ENCODE measurements at regions not wholly inside any gene's neighbourhood (a gene's known extent, or its start where the extent isn't known, plus 50 kb on each side); places are given as distances from the start of the nearest gene placed in this dataset.

DNA sequence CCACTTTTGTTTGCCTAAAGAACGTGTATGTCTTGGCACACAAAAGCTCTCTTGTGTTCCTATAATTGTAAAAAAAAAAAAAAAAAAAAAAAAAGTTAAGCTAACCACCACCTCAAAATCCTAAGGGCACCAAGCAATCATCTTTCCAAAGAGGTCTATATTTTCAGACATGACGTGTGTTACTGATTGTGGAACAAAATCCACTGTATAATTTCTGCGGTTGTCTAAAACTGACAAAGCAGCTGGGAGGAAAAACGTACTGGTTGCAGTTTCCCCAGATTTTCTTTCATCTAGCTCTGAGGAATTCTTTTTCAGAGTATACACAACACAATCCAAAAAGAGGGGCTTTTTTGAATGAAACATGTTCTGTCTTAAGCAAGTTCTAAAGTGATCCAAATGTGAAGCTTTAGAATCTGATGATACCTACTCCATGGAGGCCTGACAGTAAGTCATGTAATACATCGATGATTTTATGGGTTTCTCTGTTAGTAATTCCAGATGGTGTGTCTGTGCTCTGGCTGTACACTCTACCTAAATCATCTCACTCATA lies 375.6 kb upstream of the NUDT12 start:
- no peaks in the 10 kb centered on the region for H3K27me3 ChIP-seq (ENCODE audit: insufficient read depth, low read length)
- H3K9me3 ChIP-seq (ENCODE audit: insufficient read depth, low read depth, low read length), result no peaks in the 10 kb centered on the region
- no peaks in the 10 kb centered on the region for H3K4me1 ChIP-seq (ENCODE audit: insufficient read depth, low read length)
- H3K36me3 ChIP-seq (ENCODE audit: insufficient read depth, low read depth, low read length), result no peaks in the 10 kb centered on the region
- no peak overlapping the region for H3K27ac ChIP-seq (ENCODE audit: low read length)
- no peak overlapping the region for H3K4me3 ChIP-seq (ENCODE audit: low read length)
- no peak overlapping the region for H3K9ac ChIP-seq (ENCODE audit: low read depth, low read length)

GRCh38 chr5:103929338-103930013 lies 366.9 kb upstream of the NUDT12 start:
- Histone ChIP-seq H3K27me3 (ENCODE audit: insufficient read depth, low read length) (no peaks in the 10 kb centered on the region), H3K4me1 (ENCODE audit: insufficient read depth, low read length) (peaks cover 3% of the 10 kb centered on the region), H3K9ac (ENCODE audit: low read depth, low read length) (no peak overlapping the region), H3K36me3 (ENCODE audit: insufficient read depth, low read depth, low read length) (no peaks in the 10 kb centered on the region; the same call in 1 of the 2 replicates), H3K27ac (ENCODE audit: low read length) (no peak overlapping the region), H3K9me3 (ENCODE audit: insufficient read depth, low read depth, low read length) (no peaks in the 10 kb centered on the region), H3K4me3 (ENCODE audit: low read length) (no peak overlapping the region)

DNA sequence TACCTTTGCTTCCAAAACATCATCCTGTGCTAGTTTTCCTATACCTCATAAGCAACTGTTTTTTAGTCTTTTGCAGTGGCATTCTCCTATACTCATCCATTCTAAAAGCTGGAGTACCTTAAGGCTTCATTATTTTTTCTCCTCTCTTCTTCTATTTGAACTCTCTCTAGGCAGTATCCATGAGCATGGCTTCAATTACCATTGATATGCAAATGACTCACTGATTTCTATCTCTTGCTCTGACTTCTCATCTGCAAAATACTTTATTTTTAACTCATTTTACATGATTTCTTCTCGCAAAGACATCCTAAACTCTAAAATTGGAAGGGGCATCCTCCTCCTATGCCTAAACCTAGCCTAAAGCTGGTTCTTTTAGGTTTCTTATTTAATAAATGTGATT lies 365.1 kb upstream of the NUDT12 start:
- Histone ChIP-seq H3K4me1 (ENCODE audit: insufficient read depth, low read length) (peaks cover 3% of the 10 kb centered on the region), H3K36me3 (ENCODE audit: insufficient read depth, low read depth, low read length) (no peaks in the 10 kb centered on the region; the same call in 1 of the 2 replicates), H3K4me3 (ENCODE audit: low read length) (no peak overlapping the region)

DNA sequence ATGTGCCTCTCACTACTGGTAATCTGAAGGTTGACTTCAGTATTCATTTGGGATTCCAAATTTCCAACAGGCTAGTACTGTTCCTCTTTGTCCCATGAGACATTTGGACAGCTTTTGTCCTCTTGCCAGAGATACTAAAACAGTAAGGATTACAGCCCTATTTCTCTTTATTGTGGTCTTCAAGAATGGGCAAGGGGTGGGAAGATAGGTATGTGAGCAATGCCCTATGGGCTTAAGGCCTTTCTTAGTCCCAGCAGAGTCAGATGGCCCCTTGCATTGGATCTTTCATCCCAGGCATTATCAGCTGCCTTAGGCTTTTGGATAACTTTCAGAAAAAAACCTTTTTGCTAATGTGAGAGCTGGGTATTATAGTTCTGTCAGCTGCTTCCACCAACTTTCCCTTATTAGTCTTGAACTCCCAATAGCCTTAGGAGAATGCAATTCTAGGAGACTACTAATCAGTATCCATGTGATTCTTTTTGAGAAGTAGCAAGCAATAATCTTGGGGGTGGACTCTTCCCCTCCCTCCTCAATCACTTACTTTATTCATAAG lies 361.1 kb upstream of the NUDT12 start:
- no peak overlapping the region for H3K4me3 ChIP-seq (ENCODE audit: low read length)
- peaks cover 12% of the 10 kb centered on the region; the same call in 1 of the 2 replicates for H3K4me1 ChIP-seq (ENCODE audit: insufficient read depth, low read length)

More for the DNA sequence above, 365.1 kb upstream of the NUDT12 start:
- no peaks in the 10 kb centered on the region for H3K27me3 ChIP-seq (ENCODE audit: insufficient read depth, low read length)
- no peaks in the 10 kb centered on the region for H3K9me3 ChIP-seq (ENCODE audit: insufficient read depth, low read depth, low read length)
- H3K9ac ChIP-seq (ENCODE audit: low read depth, low read length), result no peak overlapping the region
- H3K27ac ChIP-seq (ENCODE audit: low read length), result no peak overlapping the region

GRCh38 chr5:103919506-103919905 lies 356.9 kb upstream of the NUDT12 start:
- H3K36me3 ChIP-seq (ENCODE audit: insufficient read depth, low read depth, low read length), result no peaks in the 10 kb centered on the region
- peaks cover 15% of the 10 kb centered on the region for H3K4me1 ChIP-seq (ENCODE audit: insufficient read depth, low read length)
- no peaks in the 10 kb centered on the region for H3K9me3 ChIP-seq (ENCODE audit: insufficient read depth, low read depth, low read length)
- H3K27me3 ChIP-seq (ENCODE audit: insufficient read depth, low read length), result no peaks in the 10 kb centered on the region
- H3K27ac ChIP-seq (ENCODE audit: low read length), result no peak overlapping the region
- no peak overlapping the region for H3K4me3 ChIP-seq (ENCODE audit: low read length)
- H3K9ac ChIP-seq (ENCODE audit: low read depth, low read length), result no peak overlapping the region

More for the DNA sequence above, 361.1 kb upstream of the NUDT12 start:
- Histone ChIP-seq H3K36me3 (ENCODE audit: insufficient read depth, low read depth, low read length) (no peaks in the 10 kb centered on the region; the same call in 1 of the 2 replicates), H3K27me3 (ENCODE audit: insufficient read depth, low read length) (no peaks in the 10 kb centered on the region), H3K9me3 (ENCODE audit: insufficient read depth, low read depth, low read length) (no peaks in the 10 kb centered on the region), H3K27ac (ENCODE audit: low read length) (no peak overlapping the region), H3K9ac (ENCODE audit: low read depth, low read length) (no peak overlapping the region)

DNA sequence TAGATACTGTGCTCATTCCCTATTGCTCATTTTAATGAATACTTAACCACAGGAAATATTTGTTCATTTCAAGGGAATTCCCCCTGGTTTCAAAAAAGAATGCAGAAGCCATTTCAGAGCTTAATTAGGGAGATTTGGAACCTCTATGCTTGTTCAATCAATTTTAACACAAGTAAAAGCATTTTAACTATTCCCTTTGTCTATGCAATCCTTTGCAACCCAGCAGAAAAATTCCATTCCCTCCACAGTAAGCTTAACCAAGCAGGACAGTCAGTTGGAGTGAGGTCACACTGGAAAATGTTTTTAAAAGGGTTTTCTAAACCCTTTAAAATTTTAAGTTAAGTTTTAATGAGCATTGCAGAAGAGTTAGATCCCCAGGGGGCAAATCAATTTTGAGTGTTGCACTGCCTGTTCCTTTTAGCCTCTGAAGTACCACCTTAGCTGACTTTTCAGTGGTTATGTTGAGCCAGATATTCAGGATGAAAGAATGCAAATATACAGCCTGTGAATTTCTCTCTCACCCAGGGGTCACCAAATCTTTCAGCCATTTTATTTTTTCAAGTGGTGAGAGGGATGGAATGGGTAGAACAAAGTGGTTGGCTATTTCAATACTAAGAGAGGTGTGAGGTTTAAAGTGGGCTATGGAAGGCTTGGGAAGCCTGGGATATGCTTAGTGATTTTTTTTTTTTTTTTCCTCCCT lies 356.2 kb upstream of the NUDT12 start:
- Histone ChIP-seq H3K9ac (ENCODE audit: low read depth, low read length) (no peak overlapping the region), H3K27me3 (ENCODE audit: insufficient read depth, low read length) (no peaks in the 10 kb centered on the region), H3K36me3 (ENCODE audit: insufficient read depth, low read depth, low read length) (no peaks in the 10 kb centered on the region), H3K4me3 (ENCODE audit: low read length) (no peak overlapping the region), H3K4me1 (ENCODE audit: insufficient read depth, low read length) (peaks cover 15% of the 10 kb centered on the region), H3K9me3 (ENCODE audit: insufficient read depth, low read depth, low read length) (no peaks in the 10 kb centered on the region), H3K27ac (ENCODE audit: low read length) (no peak overlapping the region)

DNA sequence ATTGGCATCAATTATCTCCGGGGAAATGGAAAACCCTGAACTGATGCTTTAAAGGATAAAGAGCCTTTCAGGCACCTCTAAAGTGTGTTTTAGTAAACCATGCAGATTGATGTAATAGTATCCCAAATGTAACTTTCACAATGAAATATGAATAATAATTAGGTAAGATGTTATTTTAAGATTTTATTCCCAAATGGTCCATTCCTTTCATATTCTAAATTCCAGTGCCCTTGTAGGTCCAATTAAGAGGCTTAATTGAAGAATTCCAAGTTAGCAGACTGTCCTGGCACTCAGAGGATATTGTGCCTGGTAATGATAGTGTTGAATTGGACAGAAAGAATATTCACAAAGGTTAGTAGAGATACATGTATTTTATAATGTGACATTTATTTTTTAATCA lies 352.5 kb upstream of the NUDT12 start:
- Histone ChIP-seq H3K9me3 (ENCODE audit: insufficient read depth, low read depth, low read length) (no peaks in the 10 kb centered on the region), H3K27ac (ENCODE audit: low read length) (no peak overlapping the region), H3K27me3 (ENCODE audit: insufficient read depth, low read length) (no peaks in the 10 kb centered on the region), H3K9ac (ENCODE audit: low read depth, low read length) (no peak overlapping the region), H3K4me1 (ENCODE audit: insufficient read depth, low read length) (peaks cover 15% of the 10 kb centered on the region), H3K36me3 (ENCODE audit: insufficient read depth, low read depth, low read length) (no peaks in the 10 kb centered on the region), H3K4me3 (ENCODE audit: low read length) (no peak overlapping the region)

DNA sequence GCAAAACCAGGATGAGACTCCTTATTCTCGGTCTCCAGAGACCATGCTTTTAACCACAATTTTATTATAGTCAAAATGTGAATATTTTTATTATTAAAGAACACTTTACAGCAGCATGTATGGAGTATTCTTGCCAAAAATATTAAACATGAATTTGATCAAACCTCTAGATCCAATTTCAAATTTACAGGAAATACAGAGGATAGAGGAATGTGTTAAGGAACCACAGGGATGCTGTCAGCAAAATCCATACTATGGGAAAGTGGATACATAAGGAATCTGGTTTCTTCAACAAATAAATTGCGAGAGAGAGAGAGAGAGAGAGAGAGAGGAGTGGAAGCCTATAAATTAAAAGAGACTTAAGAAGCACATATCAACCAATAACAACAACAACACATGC lies 348.2 kb upstream of the NUDT12 start:
- Histone ChIP-seq H3K9me3 (ENCODE audit: insufficient read depth, low read depth, low read length) (no peaks in the 10 kb centered on the region), H3K4me3 (ENCODE audit: low read length) (no peak overlapping the region), H3K36me3 (ENCODE audit: insufficient read depth, low read depth, low read length) (no peaks in the 10 kb centered on the region), H3K27me3 (ENCODE audit: insufficient read depth, low read length) (no peaks in the 10 kb centered on the region), H3K4me1 (ENCODE audit: insufficient read depth, low read length) (no peaks in the 10 kb centered on the region), H3K27ac (ENCODE audit: low read length) (no peak overlapping the region), H3K9ac (ENCODE audit: low read depth, low read length) (no peak overlapping the region)

DNA sequence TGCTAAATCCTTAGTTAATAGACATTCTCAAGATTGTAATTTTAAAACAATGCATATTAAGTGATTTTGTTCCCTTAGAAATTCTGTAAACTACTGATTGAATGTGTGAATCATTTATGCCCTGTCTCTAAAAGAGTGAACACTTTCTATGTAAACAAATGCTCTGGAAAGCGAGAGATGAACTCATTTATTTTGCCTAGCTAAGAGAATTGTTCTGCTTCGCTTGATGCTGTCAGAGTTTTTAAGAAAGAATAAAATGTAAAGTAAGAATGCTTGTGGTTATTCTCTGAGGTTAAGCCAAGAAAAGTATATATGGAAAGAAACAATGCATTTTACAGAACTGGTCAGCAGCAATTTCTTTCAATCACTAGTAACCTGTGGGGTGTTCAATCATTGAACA lies 347.4 kb upstream of the NUDT12 start:
- H3K36me3 ChIP-seq (ENCODE audit: insufficient read depth, low read depth, low read length), result no peaks in the 10 kb centered on the region
- H3K4me1 ChIP-seq (ENCODE audit: insufficient read depth, low read length), result no peaks in the 10 kb centered on the region

GRCh38 chr5:103909391-103909790 lies 346.8 kb upstream of the NUDT12 start:
- H3K27me3 ChIP-seq (ENCODE audit: insufficient read depth, low read length), result no peaks in the 10 kb centered on the region
- no peak overlapping the region for H3K4me3 ChIP-seq (ENCODE audit: low read length)
- no peaks in the 10 kb centered on the region for H3K36me3 ChIP-seq (ENCODE audit: insufficient read depth, low read depth, low read length)
- H3K9ac ChIP-seq (ENCODE audit: low read depth, low read length), result no peak overlapping the region
- no peak overlapping the region for H3K27ac ChIP-seq (ENCODE audit: low read length)
- H3K4me1 ChIP-seq (ENCODE audit: insufficient read depth, low read length), result no peaks in the 10 kb centered on the region
- H3K9me3 ChIP-seq (ENCODE audit: insufficient read depth, low read depth, low read length), result no peaks in the 10 kb centered on the region

More for the DNA sequence above, 347.4 kb upstream of the NUDT12 start:
- Histone ChIP-seq H3K27ac (ENCODE audit: low read length) (no peak overlapping the region), H3K4me3 (ENCODE audit: low read length) (no peak overlapping the region), H3K27me3 (ENCODE audit: insufficient read depth, low read length) (no peaks in the 10 kb centered on the region), H3K9me3 (ENCODE audit: insufficient read depth, low read depth, low read length) (no peaks in the 10 kb centered on the region), H3K9ac (ENCODE audit: low read depth, low read length) (no peak overlapping the region)

GRCh38 chr5:103908336-103909080 lies 345.9 kb upstream of the NUDT12 start:
- no peaks in the 10 kb centered on the region for H3K9me3 ChIP-seq (ENCODE audit: insufficient read depth, low read depth, low read length)
- H3K27ac ChIP-seq (ENCODE audit: low read length), result no peak overlapping the region
- no peak overlapping the region for H3K9ac ChIP-seq (ENCODE audit: low read depth, low read length)
- no peak overlapping the region for H3K4me3 ChIP-seq (ENCODE audit: low read length)
- H3K36me3 ChIP-seq (ENCODE audit: insufficient read depth, low read depth, low read length), result no peaks in the 10 kb centered on the region
- no peaks in the 10 kb centered on the region for H3K27me3 ChIP-seq (ENCODE audit: insufficient read depth, low read length)
- no peaks in the 10 kb centered on the region for H3K4me1 ChIP-seq (ENCODE audit: insufficient read depth, low read length)

Data from iPS-20b (cell line).